ENCODE measurements at regions not wholly inside any gene's neighbourhood (a gene's known extent, or its start where the extent isn't known, plus 50 kb on each side); places are given as distances from the start of the nearest gene placed in this dataset.

DNA sequence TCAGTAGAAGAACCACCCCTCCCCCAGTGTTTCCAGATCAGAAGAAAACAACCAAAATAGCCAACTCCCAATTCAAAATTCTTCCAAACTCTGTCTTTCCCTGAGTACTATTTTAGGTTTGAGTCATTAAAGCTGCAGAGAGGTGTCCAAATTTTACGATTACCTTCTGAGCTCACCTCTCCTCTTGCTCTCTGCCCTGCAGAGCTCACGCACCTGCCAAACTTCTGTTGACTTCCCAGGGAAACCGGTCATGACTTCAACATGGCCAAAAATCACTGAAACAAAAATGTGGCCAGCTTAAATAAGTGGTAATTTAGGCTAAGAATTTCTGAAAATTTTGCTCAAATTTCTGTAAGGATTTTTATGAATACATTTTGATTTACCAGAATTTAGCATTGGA lies 70.9 kb upstream of the OTX2 start:
- H3K9ac ChIP-seq (replicated peaks; ENCODE audit: extremely low read depth, insufficient read depth, low read length): no peak overlapping the region
- intact Hi-C loops (cut with micrococcal nuclease): no loop called here
- no peak overlapping the region for H3K4me3 ChIP-seq (replicated peaks in 1 of 3; ENCODE audit: insufficient read depth in 1 of 3, low read depth in 1 of 3, low read length in 3 of 3)
- no peaks in the 10 kb centered on the region for H4K20me1 ChIP-seq (replicated peaks; ENCODE audit: control insufficient read depth, extremely low read depth, insufficient read depth, low read length)
- FAIRE-seq (no peak), DNase-seq (ENCODE audit: low read depth, low spot score) (no peak)
- no peaks in the 10 kb centered on the region for H3K9me1 ChIP-seq (replicated peaks; ENCODE audit: control insufficient read depth, extremely low read depth, insufficient read depth, low read length)
- dilution Hi-C loops (cut with MboI; ENCODE audit: extremely low pct_ligation_motif_present, low sequenced_read_pairs): no loop called here
- ChIA-PET POLR2A (no interaction called here), CTCF (no interaction called here)
- H3K27ac ChIP-seq (ENCODE audit: insufficient read depth, low read depth, low read length): no peak overlapping the region
- TF ChIP-seq, protein P1, sequence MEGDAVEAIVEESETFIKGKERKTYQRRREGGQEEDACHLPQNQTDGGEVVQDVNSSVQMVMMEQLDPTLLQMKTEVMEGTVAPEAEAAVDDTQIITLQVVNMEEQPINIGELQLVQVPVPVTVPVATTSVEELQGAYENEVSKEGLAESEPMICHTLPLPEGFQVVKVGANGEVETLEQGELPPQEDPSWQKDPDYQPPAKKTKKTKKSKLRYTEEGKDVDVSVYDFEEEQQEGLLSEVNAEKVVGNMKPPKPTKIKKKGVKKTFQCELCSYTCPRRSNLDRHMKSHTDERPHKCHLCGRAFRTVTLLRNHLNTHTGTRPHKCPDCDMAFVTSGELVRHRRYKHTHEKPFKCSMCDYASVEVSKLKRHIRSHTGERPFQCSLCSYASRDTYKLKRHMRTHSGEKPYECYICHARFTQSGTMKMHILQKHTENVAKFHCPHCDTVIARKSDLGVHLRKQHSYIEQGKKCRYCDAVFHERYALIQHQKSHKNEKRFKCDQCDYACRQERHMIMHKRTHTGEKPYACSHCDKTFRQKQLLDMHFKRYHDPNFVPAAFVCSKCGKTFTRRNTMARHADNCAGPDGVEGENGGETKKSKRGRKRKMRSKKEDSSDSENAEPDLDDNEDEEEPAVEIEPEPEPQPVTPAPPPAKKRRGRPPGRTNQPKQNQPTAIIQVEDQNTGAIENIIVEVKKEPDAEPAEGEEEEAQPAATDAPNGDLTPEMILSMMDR (IDR thresholded peaks at IDR 0.05; ENCODE audit: extremely low read depth in 1 of 2, insufficient read depth in 1 of 2, low read depth in 1 of 2, low read length in 2 of 2): no peak
- TF ChIP-seq GATA2 (IDR thresholded peaks at IDR 0.05; ENCODE audit: insufficient read depth, insufficient read length, low read depth, low read length) (no peak), POLR2AphosphoS5 (IDR thresholded peaks at IDR 0.05; ENCODE audit: insufficient read depth, low read depth, low read length) (no peak), POLR2A (IDR thresholded peaks at IDR 0.05; ENCODE audit: low read depth, low read length) (no peak), EZH2 (IDR thresholded peaks at IDR 0.05; ENCODE audit: borderline replicate concordance, low read depth, low read length, severe bottlenecking) (no peak), JUN (IDR thresholded peaks at IDR 0.05; ENCODE audit: borderline replicate concordance, insufficient read depth, insufficient read length, low read depth) (no peak), FOS (IDR thresholded peaks at IDR 0.05; ENCODE audit: borderline replicate concordance, insufficient read depth, low read length) (no peak), MYC (IDR thresholded peaks at IDR 0.05; ENCODE audit: low read depth, low read length) (no peak)
- TF ChIP-seq, protein P2, sequence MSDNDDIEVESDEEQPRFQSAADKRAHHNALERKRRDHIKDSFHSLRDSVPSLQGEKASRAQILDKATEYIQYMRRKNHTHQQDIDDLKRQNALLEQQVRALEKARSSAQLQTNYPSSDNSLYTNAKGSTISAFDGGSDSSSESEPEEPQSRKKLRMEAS (IDR thresholded peaks at IDR 0.05; ENCODE audit: insufficient read depth, insufficient read length): no peak
- peaks cover 0 to 2% of the 10 kb centered on the region in 2 experiments for H3K27me3 ChIP-seq (ENCODE audit: control insufficient read depth in 2 of 2, insufficient read depth in 2 of 2, low read length in 2 of 2)
- H3K4me1 ChIP-seq (ENCODE audit: control insufficient read depth, extremely low read depth, insufficient read depth, low read length): no peaks in the 10 kb centered on the region
- no peaks in the 10 kb centered on the region for H3K36me3 ChIP-seq (ENCODE audit: control insufficient read depth in 2 of 2, extremely low read depth in 1 of 2, insufficient read depth in 2 of 2, low read length in 2 of 2)
- H3K79me2 ChIP-seq (ENCODE audit: control insufficient read depth, insufficient read depth, low read length): no peaks in the 10 kb centered on the region
- no peaks in the 10 kb centered on the region for H3K9me3 ChIP-seq (replicated peaks; ENCODE audit: control insufficient read depth, insufficient read depth, low read length)
- no peak overlapping the region for H3K4me2 ChIP-seq (ENCODE audit: insufficient read depth, low read length)
- BruUV-seq (replicated peaks): no TSS peak
- H2AFZ ChIP-seq (ENCODE audit: low read depth, low read length): no peak overlapping the region
